ENCODE measurements at regions not wholly inside any gene's neighbourhood (a gene's known extent, or its start where the extent isn't known, plus 50 kb on each side); places are given as distances from the start of the nearest gene placed in this dataset.

- WGBS, 3 donors: 94 to 96% (median 94%) methylated on average over 10 of the region's 10 CpGs
- no peaks in the 10 kb centered on the region for H3K9me3 ChIP-seq
- no peaks in the 10 kb centered on the region for H3K36me3 ChIP-seq
- no peak overlapping the region for H3K4me3 ChIP-seq
- H3K27me3 ChIP-seq: no peaks in the 10 kb centered on the region
- TF ChIP-seq EP300 (IDR thresholded peaks at IDR 0.05): no peak
- H3K27ac ChIP-seq: no peak overlapping the region
- H3K4me1 ChIP-seq (ENCODE audit: insufficient read depth): no peaks in the 10 kb centered on the region
- intact Hi-C loops (cut with DNase I): no loop called here
- no peak for DNase-seq
Measured at GRCh38 chr2:163884416-163884815, 148.6 kb upstream of the FIGN start.

- intact Hi-C loops (cut with DNase I): no loop called here
- H3K36me3 ChIP-seq: no peaks in the 10 kb centered on the region
Measured at GRCh38 chr2:163878718-163879117, 142.9 kb upstream of the FIGN start.

GRCh38 chr2:163877316-163877715, 141.5 kb upstream of the FIGN start:
- Histone ChIP-seq H3K36me3 (no peaks in the 10 kb centered on the region), H3K27me3 (no peaks in the 10 kb centered on the region), H3K27ac (no peak overlapping the region), H3K4me3 (no peak overlapping the region), H3K4me1 (ENCODE audit: insufficient read depth) (no peaks in the 10 kb centered on the region), H3K9me3 (no peaks in the 10 kb centered on the region)
- intact Hi-C loops (cut with DNase I): no loop called here
- no peak for DNase-seq
- WGBS, 3 donors: 13 to 25% (median 19%) methylated on average over 3 of the region's 3 CpGs
- TF ChIP-seq POLR2A (IDR thresholded peaks at IDR 0.05): no peak
- no peak for TF ChIP-seq EP300 (IDR thresholded peaks at IDR 0.05)
- TF ChIP-seq CTCF (IDR thresholded peaks at IDR 0.05): no peak

More at GRCh38 chr2:163878718-163879117, 142.9 kb upstream of the FIGN start:
- no peak for TF ChIP-seq EP300 (IDR thresholded peaks at IDR 0.05)
- Histone ChIP-seq H3K27me3 (no peaks in the 10 kb centered on the region), H3K4me3 (no peak overlapping the region), H3K27ac (no peak overlapping the region), H3K9me3 (no peaks in the 10 kb centered on the region), H3K4me1 (ENCODE audit: insufficient read depth) (no peaks in the 10 kb centered on the region)
- DNase-seq: no peak
- 65 to 73% (median 69%) methylated on average over 4 of the region's 4 CpGs for WGBS, 3 donors

- Histone ChIP-seq H3K4me1 (ENCODE audit: insufficient read depth) (no peaks in the 10 kb centered on the region), H3K9me3 (no peaks in the 10 kb centered on the region), H3K36me3 (no peaks in the 10 kb centered on the region), H3K27ac (no peak overlapping the region), H3K27me3 (no peaks in the 10 kb centered on the region), H3K4me3 (no peak overlapping the region)
- no peak for DNase-seq
- TF ChIP-seq POLR2A (IDR thresholded peaks at IDR 0.05): no peak
- no peak for TF ChIP-seq EP300 (IDR thresholded peaks at IDR 0.05)
- TF ChIP-seq CTCF (IDR thresholded peaks at IDR 0.05): no peak
- intact Hi-C loops (cut with DNase I): no loop called here
- 76 to 85% (median 81%) methylated on average over 3 of the region's 3 CpGs for WGBS, 3 donors
Measured at GRCh38 chr2:163863073-163863472, 127.3 kb upstream of the FIGN start.

- TF ChIP-seq EP300 (IDR thresholded peaks at IDR 0.05) (no peak), CTCF (IDR thresholded peaks at IDR 0.05) (no peak), POLR2A (IDR thresholded peaks at IDR 0.05) (no peak)
- H3K9me3 ChIP-seq: no peaks in the 10 kb centered on the region
- intact Hi-C loops (cut with DNase I): no loop called here
- H3K27me3 ChIP-seq: no peaks in the 10 kb centered on the region
- DNase-seq: no peak
- H3K27ac ChIP-seq: no peak overlapping the region
- no peaks in the 10 kb centered on the region for H3K4me1 ChIP-seq (ENCODE audit: insufficient read depth)
- no peaks in the 10 kb centered on the region for H3K36me3 ChIP-seq
- no peak overlapping the region for H3K4me3 ChIP-seq
Measured at GRCh38 chr2:163859951-163860350, 124.1 kb upstream of the FIGN start.

- Histone ChIP-seq H3K27me3 (no peaks in the 10 kb centered on the region), H3K4me3 (no peak overlapping the region), H3K36me3 (no peaks in the 10 kb centered on the region), H3K9me3 (no peaks in the 10 kb centered on the region), H3K27ac (no peak overlapping the region), H3K4me1 (ENCODE audit: insufficient read depth) (no peaks in the 10 kb centered on the region)
- DNase-seq: no peak
- TF ChIP-seq EP300 (IDR thresholded peaks at IDR 0.05) (no peak), CTCF (IDR thresholded peaks at IDR 0.05) (no peak), POLR2A (IDR thresholded peaks at IDR 0.05) (no peak)
- WGBS, 3 donors: 62 to 79% (median 77%) methylated on average over 2 of the region's 2 CpGs
- intact Hi-C loops (cut with DNase I): no loop called here
Measured at GRCh38 chr2:163856941-163857340, 121.1 kb upstream of the FIGN start.
